ENCODE measurements at regions not wholly inside any gene's neighbourhood (a gene's known extent, or its start where the extent isn't known, plus 50 kb on each side); places are given as distances from the start of the nearest gene placed in this dataset.

DNA sequence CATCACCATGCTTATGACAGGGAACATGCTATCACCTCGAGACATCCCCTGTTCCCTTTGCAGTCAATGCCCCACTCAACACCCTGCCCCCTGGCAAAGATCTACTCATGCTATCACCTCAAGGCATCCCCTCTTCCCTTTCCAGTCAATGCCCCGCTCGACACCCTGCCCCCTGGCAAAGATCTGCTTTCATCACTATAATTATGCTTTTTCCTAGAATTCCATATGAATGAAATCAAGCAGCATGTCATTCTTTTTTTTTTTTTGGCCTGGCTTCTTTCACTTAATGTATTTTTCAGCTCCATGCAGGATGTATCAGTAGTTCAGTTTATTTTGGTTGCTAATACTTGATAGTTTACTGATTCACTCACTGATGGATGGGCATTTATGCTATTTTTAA is 554.9 kb downstream of the CDH26 start:
- TF ChIP-seq POLR2A (IDR thresholded peaks at IDR 0.05) = no peak
- TF ChIP-seq, protein P1, sequence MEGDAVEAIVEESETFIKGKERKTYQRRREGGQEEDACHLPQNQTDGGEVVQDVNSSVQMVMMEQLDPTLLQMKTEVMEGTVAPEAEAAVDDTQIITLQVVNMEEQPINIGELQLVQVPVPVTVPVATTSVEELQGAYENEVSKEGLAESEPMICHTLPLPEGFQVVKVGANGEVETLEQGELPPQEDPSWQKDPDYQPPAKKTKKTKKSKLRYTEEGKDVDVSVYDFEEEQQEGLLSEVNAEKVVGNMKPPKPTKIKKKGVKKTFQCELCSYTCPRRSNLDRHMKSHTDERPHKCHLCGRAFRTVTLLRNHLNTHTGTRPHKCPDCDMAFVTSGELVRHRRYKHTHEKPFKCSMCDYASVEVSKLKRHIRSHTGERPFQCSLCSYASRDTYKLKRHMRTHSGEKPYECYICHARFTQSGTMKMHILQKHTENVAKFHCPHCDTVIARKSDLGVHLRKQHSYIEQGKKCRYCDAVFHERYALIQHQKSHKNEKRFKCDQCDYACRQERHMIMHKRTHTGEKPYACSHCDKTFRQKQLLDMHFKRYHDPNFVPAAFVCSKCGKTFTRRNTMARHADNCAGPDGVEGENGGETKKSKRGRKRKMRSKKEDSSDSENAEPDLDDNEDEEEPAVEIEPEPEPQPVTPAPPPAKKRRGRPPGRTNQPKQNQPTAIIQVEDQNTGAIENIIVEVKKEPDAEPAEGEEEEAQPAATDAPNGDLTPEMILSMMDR (IDR thresholded peaks at IDR 0.05) = no peak
- TF ChIP-seq EP300 (IDR thresholded peaks at IDR 0.05) = no peak
- 79 to 86% (median 83%) methylated on average over 3 of the region's 3 CpGs for WGBS, 3 donors
- Histone ChIP-seq H3K4me1 (ENCODE audit: insufficient read depth) (no peaks in the 10 kb centered on the region), H3K27ac (no peak overlapping the region), H3K36me3 (no peaks in the 10 kb centered on the region), H3K9me3 (no peaks in the 10 kb centered on the region), H3K27me3 (no peaks in the 10 kb centered on the region), H3K4me3 (no peak overlapping the region)
- DNase-seq = no peak
- intact Hi-C loops (cut with DNase I) = no loop called here

DNA sequence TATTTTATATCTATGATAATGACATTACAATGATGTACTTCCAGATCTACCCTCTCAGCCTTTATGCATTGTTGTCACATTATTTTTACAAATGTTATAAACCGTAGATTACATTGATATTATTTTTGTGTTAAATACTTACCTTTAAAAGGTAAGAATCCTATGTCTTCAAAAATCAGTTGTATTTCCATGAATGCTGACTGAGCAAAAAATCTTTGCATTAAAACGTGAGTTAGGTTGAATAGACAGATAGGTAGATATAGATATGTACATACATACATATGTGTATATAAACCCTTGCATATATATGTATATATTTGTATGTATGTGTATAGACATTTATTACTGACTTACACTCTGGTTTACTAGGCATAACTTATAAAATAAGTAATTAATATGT is 558.2 kb downstream of the CDH26 start:
- H3K4me1 ChIP-seq (ENCODE audit: insufficient read depth) = no peaks in the 10 kb centered on the region
- no peak overlapping the region for H3K27ac ChIP-seq
- WGBS, 3 donors = 74 to 88% (median 84%) methylated on average over 2 of the region's 2 CpGs
- H3K27me3 ChIP-seq = no peaks in the 10 kb centered on the region
- TF ChIP-seq, protein P1 (IDR thresholded peaks at IDR 0.05) = no peak
- TF ChIP-seq EP300 (IDR thresholded peaks at IDR 0.05) (no peak), POLR2A (IDR thresholded peaks at IDR 0.05) (no peak)
- DNase-seq = no peak
- no peaks in the 10 kb centered on the region for H3K36me3 ChIP-seq
- H3K4me3 ChIP-seq = no peak overlapping the region
- H3K9me3 ChIP-seq = no peaks in the 10 kb centered on the region
- intact Hi-C loops (cut with DNase I) = no loop called here

DNA sequence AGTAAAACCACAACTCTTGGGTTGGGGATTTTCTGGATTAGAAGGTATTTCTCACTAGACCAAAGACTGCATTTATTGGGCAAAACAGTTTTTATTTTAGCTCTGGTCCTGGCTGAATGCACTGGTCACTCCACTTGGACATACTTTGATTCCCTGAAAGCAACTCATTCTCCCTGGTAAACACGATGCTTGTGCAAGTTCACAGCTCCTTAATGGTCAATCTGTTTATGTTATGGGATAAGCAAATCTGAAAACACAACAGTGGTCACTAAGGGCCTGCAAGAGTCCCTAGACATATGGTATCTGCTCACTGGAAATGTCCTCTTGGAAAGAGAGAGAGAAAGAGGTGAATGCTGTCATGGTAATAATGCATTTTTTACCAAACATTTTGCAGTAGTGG is 559.8 kb downstream of the CDH26 start:
- no peak overlapping the region for H3K27ac ChIP-seq
- no peaks in the 10 kb centered on the region for H3K27me3 ChIP-seq
- WGBS, 3 donors = 57 to 64% (median 59%) methylated on average over 1 of the region's 1 CpG
- no peaks in the 10 kb centered on the region for H3K36me3 ChIP-seq
- no peaks in the 10 kb centered on the region for H3K4me1 ChIP-seq (ENCODE audit: insufficient read depth)
- TF ChIP-seq EP300 (IDR thresholded peaks at IDR 0.05) (no peak), POLR2A (IDR thresholded peaks at IDR 0.05) (no peak)
- TF ChIP-seq, protein P1 (IDR thresholded peaks at IDR 0.05) = no peak
- DNase-seq = no peak
- no peaks in the 10 kb centered on the region for H3K9me3 ChIP-seq
- intact Hi-C loops (cut with DNase I) = no loop called here
- no peak overlapping the region for H3K4me3 ChIP-seq

DNA sequence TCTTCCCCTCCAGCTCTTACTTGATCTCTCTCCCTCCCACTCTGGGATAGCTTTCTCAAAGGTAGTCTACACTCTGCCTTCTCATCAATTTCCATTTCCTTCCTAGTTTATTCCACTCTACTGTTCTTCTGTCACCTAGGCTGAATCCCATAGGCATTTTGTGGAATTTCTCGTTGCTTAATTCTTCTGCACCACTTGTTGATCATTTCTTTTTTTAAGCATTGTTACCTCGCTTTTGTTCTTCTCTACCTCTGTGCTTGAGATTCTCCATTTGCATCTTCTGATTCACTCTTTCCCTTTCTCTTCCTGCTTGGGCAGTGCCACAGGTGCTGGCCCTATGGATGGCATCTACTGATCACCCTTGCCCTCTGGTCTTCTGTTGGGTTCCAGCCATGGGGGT is 567.2 kb downstream of the CDH26 start:
- Histone ChIP-seq H3K27ac (no peak overlapping the region), H3K4me3 (no peak overlapping the region), H3K9me3 (no peaks in the 10 kb centered on the region), H3K27me3 (no peaks in the 10 kb centered on the region), H3K36me3 (no peaks in the 10 kb centered on the region), H3K4me1 (ENCODE audit: insufficient read depth) (no peaks in the 10 kb centered on the region)
- TF ChIP-seq EP300 (IDR thresholded peaks at IDR 0.05) (no peak), POLR2A (IDR thresholded peaks at IDR 0.05) (no peak)
- DNase-seq = no peak
- 83 to 92% (median 86%) methylated on average over 2 of the region's 2 CpGs for WGBS, 3 donors
- intact Hi-C loops (cut with DNase I) = no loop called here

DNA sequence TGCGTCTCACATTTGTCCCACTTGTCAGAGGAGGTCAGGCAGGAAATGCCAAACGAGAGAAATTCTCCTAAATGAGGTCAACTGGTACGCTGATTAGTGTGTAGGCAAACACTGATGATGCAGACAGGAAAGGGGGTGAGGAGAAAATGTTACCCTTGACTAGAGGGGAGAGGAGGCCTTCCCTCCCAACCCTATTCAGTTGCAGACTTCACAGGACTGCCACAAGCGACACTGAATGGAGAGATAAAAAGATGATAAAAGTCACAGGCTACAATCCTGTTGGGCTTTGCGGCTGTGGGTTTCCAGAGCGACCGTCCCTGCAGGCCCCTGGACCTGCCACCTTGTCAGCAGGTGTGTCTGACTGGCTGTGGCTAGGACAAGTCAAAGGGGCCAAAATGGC is 569.4 kb downstream of the CDH26 start:
- WGBS, 3 donors = 64 to 66% (median 64%) methylated on average over 7 of the region's 7 CpGs
- no peak for TF ChIP-seq POLR2A (IDR thresholded peaks at IDR 0.05)
- no peak for TF ChIP-seq EP300 (IDR thresholded peaks at IDR 0.05)
- TF ChIP-seq, protein P1 (IDR thresholded peaks at IDR 0.05) = no peak
- Histone ChIP-seq H3K9me3 (no peaks in the 10 kb centered on the region), H3K4me1 (ENCODE audit: insufficient read depth) (no peaks in the 10 kb centered on the region), H3K36me3 (no peaks in the 10 kb centered on the region), H3K4me3 (no peak overlapping the region), H3K27ac (no peak overlapping the region), H3K27me3 (no peaks in the 10 kb centered on the region)
- intact Hi-C loops (cut with DNase I) = no loop called here
- DNase-seq = no peak
